Sciatic nerve (tissue), 2 donors: ENCODE measurements at regions not wholly inside any gene's neighbourhood (a gene's known extent, or its start where the extent isn't known, plus 50 kb on each side); places are given as distances from the start of the nearest gene placed in this dataset.
A peak's percentile ranks its signal among the peaks of the same experiment; 100 is the strongest.

Experiments
- ATAC-seq: fragments of 200-7000 bp; cut with Tn5 transposase; one replicate; pipeline ENCODE4 v1.9.1; 2020; ENCODE audit warnings: mild to moderate bottlenecking, moderate library complexity
- DNase-seq: peaks from one replicate; pipeline ENCODE4 v3.0.0-alpha.2; 2020; ENCODE audit warnings: low spot score
- intact Hi-C: fragments of 100-400 bp; cut with DNase I; formaldehyde crosslinking; loops from one replicate; pipeline ENCODE4 v1.14.2; 2022
- donor health status: DM: no; HTN: no; CAD: no.
- donor health status: DM: no; HTN: no; CAD: no.

DNA sequence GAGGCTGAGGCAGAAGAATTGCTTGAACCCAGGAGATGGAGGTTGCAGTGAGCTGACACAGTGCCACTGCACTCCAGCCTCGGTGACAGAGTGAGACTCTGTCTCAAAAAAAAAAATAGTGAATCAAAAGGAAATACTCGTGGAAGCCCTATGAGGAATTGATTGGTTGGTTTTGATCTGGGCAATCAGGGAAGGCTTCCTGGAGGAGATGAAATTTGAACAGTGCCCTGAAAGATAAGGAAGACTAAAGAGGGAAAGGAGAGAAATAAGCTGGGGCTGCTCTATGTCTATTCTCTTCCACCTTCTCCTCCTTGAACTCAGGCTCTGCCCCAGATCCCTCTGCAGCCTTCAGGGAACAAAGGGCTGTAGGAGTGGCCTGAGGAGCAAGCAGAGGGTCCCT is 54.1 kb downstream of the IRF2BPL start:
- intact Hi-C loops = no loop called here
- DNase-seq (no peak), ATAC-seq (no peak)

DNA sequence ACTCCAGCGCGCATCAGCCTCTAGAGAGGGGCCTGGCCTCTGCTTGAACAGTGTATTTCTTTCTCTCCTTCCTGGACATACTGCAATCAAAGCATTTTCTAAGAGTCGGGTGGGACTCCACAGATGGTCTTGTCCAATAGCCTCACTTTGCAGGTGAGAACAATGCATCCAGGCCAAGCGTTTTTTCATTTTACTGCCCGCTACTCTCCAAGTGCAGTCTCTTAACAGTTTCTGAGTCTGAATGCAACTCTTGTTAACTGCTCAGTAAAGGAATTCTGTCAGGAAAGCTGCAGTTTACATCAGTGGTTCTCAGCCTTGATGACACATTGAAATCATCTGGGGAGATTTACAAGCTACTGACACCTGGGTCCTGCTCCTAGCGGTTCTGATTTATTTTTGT is 57.0 kb downstream of the IRF2BPL start:
- DNase-seq (no peak), ATAC-seq (no peak)
- intact Hi-C loops = no loop called here

DNA sequence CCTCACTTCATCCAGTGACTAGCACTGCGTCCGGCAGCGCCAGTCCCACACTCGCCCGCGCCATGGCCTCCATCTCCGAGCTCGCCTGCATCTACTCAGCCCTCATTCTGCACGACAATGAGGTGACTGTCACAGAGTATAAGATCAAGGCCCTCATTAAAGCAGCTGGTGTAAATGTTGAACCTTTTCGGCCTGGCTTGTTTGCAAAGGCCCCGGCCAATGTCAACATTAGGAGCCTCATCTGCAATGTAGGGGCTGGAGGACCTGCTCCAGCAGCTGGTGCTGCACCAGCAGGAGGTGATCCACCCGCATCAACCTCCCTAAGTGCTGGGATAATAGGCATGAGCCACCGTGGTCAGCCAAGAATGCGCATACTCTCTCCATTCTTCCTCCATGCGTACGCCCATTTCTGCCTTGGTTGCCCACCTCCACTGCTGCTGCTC is 59.9 kb downstream of the IRF2BPL start:
- ATAC-seq (no peak), DNase-seq (no peak)
- intact Hi-C loops = no loop called here

DNA sequence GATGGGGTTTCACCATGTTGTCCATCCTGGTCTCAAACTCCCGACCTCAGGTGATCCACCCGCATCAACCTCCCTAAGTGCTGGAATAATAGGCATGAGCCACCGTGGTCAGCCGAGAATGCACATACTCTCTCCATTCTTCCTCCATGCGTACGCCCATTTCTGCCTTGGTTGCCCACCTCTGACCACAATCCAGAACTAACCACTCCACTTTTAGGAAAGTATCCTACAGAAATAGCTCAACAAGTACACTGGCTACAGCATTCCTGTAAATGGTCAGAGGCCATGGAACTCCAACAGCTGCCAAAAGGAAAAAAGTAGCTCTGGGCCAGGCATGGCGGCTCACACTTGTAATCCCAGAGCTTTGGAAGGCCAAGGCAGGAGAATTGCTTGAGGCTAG is 60.7 kb downstream of the IRF2BPL start:
- intact Hi-C loops = no loop called here
- ATAC-seq (no peak), DNase-seq (no peak)

DNA sequence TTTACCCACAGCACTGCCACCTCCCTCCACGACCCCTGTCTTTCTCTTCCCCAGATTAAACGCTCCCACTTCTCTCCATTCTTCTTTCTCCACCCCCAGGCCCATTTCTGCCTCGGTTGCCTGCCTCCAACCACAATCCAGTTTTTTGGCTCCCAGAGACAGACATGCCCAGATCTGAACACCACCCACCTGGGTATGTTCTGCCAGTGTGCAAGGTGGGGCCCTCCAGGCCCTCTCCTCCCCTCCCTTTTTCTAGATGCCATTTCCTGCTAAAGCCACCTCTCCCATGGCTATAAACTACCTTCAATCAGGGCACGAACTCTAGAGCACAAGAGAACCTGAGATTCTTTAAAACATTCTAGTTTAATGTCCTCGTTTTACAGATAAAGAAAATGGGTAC is 63.3 kb downstream of the IRF2BPL start:
- no peak for DNase-seq
- intact Hi-C loops = no loop called here
- no peak for ATAC-seq

DNA sequence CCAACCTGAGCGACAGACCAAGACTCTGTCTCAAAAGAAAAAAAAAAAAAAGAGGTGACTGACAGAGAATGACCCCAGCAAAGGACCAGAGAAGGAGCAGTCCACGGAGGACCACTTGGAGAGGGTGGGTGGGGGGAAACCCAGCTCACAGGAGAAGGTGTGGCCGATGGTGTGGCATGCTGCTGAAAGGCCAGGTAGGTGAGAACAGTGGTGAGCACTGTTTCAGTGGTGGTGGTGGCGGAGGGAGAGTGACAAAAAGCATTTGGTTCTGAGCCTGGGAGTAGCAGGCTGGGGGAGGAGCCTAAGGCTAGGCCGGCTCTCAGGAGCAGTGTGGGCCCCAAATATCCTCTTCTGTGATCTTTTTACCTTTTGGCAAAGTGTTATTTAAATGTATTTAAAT is 63.8 kb downstream of the IRF2BPL start:
- DNase-seq (no peak), ATAC-seq (no peak)
- intact Hi-C loops = no loop called here

DNA sequence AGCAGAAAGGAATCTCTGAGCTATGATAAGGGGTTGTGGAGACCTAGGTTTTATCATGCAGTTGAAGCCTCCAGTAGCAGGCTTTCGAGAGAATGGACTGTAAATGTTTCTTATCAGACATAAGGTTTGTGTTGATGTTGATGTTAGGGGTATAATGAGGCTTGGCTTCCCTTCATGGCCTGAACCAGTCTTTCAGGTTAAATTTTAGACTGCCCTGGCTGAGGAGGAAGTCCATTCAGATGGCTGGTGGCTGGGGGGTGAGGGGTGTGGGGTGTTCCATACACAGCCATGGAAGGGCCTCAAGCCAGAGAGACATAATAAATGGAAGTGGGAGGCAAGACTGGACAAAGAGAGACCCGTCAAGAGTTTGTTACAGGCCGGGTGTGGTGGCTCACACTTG is 65.1 kb downstream of the IRF2BPL start:
- DNase-seq (no peak), ATAC-seq (no peak)
- intact Hi-C loops = no loop called here

DNA sequence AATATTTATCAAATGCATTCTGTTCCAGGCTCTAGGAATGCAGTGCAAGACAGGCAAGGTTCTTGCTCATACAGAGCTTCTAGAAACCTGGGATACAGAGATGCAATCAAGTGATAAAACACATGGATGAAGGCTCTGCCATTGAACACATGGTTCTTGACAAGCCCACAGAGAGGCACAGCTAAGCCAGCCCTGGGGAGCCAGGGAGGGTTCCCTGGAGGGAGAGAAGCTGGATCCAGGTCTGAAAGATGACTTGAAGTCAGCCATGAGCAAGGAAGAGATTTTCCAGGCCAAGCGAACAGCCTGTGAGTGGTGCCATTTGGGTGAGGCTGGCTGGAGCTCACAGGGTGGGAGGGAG is 66.2 kb downstream of the IRF2BPL start:
- ATAC-seq (peak; percentile 15), DNase-seq (no peak)
- intact Hi-C loops = no loop called here

DNA sequence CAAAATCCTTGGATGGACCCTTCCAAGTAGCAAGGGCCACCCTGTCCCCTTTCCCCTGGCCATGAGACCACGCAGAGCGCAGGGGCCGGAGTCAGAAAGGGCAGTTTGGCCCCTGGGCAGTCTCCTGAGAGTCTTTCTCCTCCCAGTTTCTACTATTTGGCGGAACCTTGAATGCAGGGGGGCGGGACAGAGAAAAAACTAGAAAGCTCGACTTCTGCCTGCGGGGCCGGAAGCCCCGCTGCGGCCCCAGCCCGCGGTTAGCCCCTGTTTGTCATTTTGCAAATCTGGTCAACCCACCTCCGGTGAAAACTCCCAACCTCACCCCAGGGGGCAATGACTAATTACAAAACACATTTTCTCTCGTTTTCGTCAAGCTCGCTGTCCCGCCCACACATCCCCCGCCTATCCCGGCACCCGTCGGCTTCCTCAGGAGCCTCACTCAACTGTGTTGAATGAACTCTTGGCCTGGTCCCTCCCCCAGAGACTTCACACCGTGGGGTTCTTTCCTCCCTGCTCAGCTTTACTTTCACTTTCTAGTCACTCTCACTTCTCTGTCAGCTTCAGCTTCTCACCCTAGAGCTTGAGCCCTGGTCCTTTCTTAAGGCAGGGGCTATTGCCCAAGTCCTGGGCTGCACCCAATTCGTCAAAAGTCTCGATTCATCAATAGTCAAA is 66.7 kb downstream of the IRF2BPL start:
- intact Hi-C loops = no loop called here
- peak; percentile 94 for ATAC-seq

DNA sequence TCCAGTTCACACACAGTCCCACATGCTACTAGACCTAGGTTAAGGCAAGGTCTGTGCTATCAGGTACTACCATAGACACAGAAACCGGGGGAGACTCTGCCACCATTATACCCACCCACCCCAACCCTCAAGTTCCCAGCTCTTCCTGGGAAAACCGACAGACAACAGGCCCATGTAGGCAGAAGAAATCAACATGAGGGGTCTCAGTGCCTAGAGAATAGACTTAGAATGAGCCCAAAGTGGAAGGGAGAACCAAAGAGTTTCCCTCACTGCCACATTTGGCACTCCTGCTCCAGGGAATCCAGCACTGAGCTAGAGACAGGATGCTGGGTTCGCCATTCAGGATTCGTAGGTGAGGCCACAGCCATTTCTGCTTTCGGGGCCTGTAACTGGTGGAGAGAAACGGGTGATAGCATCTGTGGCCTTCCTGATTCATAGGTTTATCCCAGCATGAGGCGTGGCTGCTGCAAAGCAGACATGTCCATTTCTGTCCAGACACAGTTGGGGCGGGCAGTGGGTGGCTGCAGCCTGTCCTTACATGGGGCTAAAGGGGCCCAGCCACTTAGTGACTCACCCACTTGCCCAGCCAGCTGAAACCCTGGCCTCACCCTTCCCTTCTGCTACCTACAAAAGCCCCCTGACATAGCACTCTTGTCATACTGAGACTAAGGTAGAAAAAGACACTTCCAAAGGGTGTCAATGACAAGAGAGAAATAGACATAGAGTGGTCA is 69.4 kb downstream of the IRF2BPL start:
- ATAC-seq (no peak), DNase-seq (no peak)
- intact Hi-C loops = no loop called here

More for the DNA sequence above, 66.7 kb downstream of the IRF2BPL start:
- peak; percentile 89 for DNase-seq

DNA sequence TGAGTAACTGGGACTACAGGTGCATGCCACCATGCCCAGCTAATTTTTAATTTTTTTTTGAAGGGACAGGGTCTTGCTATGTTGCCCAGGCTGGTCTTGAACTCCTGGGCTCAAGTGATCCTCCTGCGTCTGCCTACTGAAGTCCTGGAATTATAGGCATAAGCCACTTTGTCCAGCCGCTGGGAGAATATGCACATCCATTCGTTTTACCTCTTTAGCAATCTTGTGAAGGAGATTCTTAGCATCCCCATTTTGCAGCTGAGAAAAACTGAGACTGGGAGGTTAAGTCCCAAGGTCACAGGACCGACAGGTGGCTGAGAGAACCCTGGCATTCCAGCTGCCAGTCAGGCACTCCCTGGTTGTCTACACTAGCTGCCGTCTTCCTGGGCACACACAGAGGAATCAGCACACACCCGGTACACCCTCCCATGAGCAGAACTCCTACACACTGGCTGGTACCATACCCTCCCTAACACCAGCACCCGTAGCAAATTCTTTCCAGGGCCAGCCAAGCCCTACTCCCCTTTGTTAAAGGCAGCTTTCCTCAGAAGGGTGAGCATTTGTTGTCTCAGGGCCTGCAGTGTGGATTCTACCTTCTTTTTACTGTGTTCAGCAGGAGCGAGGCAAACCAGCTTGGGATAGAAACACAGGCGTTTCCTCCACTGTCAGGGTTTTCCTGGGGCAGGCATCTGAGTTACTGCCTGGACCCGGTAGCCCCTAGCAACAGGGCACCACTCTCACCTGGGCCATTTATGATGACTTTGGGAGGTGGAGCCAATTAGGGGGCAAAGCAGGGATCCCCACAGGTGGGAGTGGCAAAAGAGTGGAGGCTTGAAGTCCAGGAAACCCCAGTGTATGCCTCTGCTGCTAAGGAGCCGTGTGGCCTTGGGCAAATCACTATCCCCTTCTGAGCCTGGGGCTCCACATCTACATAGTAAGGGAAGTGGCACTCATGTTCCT is 70.2 kb downstream of the IRF2BPL start:
- DNase-seq (no peak), ATAC-seq (no peak)
- intact Hi-C loops = no loop called here

DNA sequence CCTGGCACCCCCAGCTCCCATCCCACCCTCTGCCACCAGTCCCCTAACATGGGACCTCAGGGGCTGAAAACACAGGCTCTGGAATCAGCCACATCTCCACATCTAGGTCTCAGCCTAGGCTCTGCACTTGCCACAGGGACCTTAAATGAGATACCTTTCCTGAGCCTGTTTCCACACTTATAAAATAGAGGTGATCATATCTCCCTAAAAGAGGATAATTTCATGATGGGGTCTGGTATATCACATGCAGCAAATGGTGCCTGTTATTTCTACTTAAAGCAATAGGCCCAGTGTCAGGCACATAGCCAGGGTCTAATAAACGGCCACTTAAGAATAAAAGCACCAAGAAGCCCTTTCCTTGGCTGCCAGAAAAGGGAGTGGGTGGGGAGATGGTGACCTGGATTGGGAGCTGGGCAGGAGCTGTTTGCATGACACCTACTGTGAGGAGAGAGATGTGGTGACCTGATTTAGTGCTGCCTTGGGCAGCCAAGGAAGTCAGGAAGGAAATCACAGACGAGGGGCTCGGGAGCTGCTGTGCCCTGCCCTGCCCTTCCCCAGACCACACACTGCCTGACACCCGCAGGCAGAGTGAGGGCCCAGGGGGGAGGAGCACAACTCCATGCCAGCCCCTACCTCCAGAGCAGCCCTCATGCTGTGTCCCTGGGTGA is 71.2 kb downstream of the IRF2BPL start:
- DNase-seq = no peak
- intact Hi-C loops = no loop called here
- no peak for ATAC-seq

DNA sequence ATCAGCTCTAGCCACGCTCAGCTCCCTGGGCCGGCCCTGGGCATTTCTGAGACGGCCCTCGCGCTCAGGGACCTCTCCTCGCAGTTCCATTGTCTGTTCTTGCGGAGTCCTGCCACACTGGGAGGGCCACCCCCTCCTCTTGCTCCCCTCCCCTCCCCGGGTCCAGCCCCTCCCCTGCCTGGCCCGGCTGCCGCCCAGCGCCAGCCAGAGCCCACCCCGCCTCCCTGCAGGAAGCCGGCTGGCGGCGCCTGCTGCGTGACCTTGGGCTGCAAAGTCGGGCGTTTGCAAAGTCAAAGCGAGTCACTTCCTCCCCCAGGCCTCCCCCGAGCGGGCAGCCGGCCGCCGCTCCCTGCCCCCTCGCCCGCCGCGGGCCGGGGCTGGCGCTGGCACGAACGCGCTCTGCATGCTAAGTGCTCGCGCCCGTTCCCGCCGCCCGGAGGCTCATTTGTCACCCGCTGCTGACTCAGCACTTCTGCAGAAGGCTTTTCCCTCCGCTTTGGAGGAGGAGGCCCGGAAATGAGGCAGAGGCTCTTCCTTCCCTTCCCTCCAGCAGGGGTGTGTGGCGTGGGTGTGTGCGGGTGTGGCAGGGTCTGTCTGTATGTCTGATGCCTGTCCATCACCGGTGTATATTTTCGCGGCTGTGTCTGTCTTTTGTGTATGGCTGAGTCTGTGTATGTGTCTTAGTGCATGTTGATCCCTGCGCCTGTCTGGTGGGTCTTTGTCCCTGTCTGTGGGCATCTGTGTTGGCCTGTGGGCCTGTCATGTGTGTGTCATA is 72.0 kb downstream of the IRF2BPL start:
- peak; percentile 93 for DNase-seq
- peak; percentile 67 for ATAC-seq
- intact Hi-C loops = no loop called here

DNA sequence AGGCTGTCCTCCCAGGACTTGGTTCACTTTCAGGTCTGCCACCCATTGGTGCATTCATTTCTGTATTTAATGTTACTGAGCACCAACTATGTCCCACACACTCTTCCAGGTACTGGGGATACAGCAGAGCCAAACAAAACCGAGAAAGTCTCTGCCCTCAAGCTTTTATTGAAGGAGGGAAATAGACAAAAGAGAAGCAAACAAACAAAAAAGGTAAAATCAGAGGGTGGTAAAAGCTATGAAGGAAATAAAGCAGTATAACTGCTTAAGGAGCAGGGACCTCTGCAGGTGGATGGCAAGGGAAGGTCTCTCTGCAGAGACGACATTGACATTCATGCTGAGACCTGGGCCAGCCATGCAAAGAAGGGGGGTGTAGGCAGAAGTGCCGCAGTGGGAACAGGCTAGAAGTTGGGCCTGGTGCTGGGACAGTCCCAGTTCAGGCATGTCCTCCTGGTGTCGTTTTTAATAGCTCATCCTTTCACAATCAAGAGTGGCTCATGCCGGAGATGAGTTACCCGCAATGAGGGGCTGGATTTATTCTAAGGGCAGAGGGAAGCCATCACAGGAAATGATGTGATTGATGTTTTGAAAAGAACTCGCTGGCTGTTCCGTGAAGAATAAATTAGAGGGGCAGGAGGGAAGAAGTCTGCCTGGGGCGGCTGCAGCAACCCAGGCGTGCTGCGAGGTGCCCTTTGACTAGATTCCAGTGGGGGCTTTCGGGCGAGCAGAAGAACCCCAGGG is 72.8 kb downstream of the IRF2BPL start:
- intact Hi-C loops = no loop called here
- ATAC-seq (peak; percentile 7), DNase-seq (no peak)

DNA sequence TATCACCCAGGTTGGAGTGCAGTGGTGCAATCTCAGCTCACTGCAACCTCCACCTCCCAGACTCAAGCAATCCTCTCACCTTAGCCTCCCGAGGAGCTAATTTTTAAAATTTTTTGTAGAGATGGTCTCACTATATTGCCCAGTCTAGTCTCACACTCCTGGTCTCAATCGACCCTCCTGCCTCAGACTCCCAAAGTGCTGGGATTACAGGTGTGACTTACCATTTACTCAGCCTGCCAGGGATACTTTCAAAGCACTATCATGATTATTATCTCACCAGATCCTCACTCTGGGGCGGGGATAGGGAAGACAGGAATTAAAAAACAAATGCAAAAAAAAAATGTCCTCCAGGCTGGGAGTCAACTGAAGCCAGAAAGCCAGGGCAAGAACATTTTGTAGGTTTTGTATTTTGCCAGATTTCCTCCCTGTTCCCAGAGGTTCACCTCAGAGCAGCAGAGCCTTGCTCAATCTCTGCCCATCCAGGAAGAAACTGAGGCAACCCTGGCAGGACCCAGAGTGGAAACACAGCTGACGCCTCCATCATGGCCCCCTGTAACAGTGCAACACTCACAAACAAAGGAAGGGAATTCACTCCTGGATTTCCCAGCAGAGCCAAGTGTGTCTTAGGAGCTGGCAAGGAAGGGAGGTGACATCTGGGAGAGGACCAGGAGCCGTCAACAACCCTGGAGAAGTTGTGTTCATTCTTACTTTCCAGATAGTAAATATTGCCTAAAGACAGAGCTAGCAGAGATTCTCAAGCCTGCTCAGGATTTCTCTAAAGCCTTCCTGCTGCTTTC is 73.9 kb downstream of the IRF2BPL start:
- DNase-seq = no peak
- intact Hi-C loops = loop anchor here (5.0 kb wide), 1 partner anchor 73 kb away; the partner anchor contains the start of gene IRF2BPL
- ATAC-seq = no peak

DNA sequence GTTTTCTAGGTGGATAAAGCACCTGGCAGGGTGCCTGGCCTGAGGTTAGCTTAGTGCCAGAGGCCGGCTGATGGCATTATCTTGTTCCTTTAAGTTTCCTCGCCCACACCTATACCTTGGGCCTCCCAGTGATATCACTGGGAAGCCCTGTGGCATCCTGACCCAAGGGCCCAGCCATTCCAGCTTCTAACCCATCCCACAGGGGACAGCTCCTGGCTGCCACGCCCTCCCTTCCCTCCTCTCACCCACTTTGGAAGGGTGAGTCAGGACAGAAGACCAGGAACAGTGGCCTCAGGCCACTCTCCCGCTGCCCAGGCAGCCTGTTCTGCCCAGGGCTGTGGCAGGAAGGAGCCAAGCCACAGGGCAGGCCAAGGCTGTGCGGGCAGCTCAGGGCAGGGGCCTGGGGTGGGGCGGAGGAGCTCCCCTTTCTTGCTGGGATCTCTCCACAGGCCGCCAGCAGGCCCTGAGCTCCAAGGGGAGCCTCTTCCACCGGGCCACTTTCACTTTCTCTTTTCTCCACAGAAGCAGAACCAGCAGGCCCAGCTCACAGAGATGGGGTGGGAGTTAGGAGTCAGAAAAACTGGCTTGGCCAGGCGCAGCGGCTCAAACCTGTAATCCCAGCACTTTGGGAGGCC is 75.1 kb downstream of the IRF2BPL start:
- DNase-seq (peak; percentile 75), ATAC-seq (peak; percentile 76)
- intact Hi-C loops = loop anchor here (5.0 kb wide), 1 partner anchor 74 kb away; the partner anchor contains the start of gene IRF2BPL
